ENCODE measurements at regions not wholly inside any gene's neighbourhood (a gene's known extent, or its start where the extent isn't known, plus 50 kb on each side); places are given as distances from the start of the nearest gene placed in this dataset.
"Not testable (repeated sequence)": the region's sequence is repeated elsewhere in the genome, so short reads cannot be mapped to it uniquely, and the experiment has no call there.

DNA sequence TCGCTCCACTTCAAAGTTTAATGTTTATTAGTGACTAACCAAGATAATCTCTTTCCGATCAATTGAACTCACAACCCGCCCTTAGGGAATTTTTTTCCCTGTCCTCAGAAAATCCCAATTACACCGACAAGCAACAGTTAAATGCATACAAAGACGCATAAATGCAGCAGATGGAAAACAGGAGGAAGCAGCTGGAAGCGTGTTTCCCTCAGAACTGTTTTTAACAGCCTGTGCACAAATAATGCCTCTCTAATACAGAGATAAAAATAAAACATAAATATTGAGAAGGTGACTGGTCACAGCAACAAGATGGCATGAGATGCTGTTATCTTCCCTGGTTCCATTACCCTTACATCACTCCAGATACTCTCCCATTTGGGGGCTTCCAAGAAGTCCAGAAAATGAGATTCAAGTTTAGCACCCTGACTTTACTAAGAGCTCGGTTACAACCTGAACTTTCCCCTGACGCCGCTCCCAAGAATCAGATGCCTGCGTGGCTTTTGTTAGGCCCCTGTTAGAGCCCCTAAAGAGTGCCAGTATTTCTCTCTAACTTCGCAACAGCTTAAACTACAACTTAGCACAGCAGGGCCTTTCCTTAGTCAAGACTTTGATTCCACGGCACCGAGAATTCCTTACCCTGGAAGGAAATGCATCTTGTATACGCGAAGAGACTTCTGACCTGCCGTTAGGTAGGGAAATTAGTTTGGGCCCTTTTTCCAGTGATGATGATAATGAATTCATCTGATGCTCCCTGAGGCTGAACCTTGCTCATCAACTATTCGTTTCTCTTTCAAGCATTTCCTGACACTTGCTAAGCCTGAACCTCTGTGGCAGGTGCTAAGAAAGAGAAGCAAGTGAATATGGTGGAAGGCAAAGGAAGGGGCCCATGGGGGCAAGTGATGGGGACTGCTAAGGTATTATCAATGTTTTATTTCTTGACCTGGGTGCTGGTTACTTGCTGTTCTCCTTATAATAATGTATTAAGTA lies 137.7 kb upstream of the SMYD2 start:
- no peak for DNase-seq

- DNase-seq = not testable (repeated sequence)
Observed at GRCh38 chr1:214144521-214144920, 136.4 kb upstream of the SMYD2 start.

- no peak for DNase-seq
Observed at GRCh38 chr1:214146523-214146922, 134.4 kb upstream of the SMYD2 start.

DNA sequence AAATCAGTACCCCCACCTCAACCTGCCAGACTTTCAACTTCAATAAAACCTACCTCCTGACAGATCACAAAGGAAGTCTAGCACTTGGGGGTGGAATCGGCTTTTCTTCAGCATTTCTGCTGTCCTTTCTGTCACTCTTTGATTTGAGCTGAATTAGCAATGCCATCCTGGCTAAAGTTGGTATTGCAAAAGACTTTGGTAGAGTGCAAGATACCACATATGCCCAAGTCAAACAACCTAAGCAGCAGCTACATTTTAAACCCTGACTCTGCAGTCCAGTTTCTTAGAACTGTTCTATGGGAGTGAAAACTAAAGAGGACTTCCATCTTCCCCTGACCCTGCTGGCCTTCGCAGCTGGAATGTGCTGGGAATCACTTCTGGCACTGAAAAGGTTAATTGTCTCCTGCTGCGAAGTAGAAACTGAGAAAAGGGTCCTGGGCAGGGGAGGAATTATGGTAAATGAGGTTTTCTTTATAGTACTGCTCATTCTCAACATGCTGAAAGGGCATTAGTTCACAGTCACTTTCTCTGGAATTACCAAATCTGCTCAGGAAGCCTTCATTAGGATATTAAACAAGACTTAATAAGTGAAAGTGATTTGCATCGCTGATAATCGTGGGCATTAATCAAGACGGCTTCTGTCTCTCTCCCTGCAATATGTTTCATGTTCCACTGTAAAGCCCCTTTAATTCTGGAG lies 126.2 kb upstream of the SMYD2 start:
- DNase-seq = no peak

GRCh38 chr1:214155987-214156625 lies 124.9 kb upstream of the SMYD2 start:
- no peak for DNase-seq

- DNase-seq = no peak
Observed at GRCh38 chr1:214164173-214164572, 116.8 kb upstream of the SMYD2 start.

DNA sequence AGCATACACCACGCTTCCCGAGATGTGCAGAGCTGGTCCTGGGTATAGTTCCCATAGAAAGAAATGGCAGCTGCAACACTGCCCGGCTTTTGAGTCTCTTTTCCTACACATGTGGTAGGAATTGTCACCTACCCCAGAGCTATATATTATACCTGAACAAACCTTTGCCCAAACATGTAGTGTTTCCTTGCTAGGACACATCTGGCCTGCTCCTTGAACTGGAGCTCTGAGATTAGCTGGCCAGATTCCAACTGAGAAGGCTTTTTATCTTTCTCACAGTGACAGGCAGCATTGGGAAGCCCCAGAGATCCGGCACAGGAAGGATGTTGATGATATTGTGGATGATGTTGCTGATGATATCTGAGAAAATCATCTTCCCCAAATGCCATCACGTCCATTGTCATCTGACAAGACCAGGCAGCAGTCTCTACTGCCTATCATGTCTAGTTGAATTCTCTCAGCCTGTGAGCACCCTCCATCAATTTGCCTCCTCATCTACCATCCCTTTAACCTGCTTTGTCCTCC lies 115.0 kb upstream of the SMYD2 start:
- no peak for DNase-seq

DNA sequence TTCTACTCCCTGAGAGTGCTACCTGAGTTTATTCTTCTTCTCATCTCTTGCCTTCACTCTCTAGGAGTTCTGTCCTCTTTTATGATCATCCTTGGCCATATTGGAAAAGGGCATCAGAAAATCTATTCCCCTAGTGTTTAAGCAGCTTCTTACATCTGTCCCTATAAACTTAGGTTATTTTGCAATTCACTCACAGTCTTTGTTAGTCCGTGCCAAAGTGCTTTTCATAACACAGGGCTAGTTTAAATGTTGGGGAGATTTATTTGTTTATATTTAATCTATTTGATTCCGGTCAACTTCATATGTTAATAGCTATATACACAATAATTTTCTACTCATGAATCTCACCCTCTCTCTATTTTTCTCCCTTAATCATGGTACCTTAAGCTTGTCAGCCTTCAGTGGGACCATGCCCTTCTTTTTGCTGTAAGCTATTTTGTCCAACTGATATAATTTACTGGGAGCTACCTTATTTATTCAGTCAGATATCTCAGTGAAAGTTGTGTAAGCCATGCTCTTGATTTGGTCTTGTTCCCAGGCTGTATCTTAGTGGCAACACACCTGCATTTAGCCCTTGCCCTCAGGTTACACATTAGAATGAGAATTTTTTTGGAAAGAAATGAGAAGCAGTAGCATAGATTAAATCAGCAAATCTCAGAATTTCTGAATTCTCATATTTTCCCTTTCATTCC lies 106.3 kb upstream of the SMYD2 start:
- DNase-seq = no peak

DNA sequence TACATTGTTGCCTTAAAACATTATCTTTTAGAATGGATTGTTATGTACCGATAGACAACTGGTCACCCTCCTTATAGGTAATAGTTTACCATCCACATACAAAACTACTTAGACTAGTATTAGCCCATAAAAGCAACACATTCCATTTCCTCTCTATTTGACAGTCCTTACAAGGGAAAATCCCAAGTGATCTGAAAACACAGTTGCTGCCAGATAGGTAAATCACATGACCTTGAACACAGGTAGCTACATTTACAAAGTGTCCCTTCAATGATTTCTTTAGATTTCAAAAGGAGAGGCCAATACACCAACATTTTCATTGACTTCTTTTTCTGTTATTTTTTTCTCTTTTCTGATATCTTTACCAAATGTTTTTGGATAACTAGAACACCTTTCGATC lies 102.9 kb upstream of the SMYD2 start:
- no peak for DNase-seq

- no peak for DNase-seq
Observed at GRCh38 chr1:214184992-214185391, 96.0 kb upstream of the SMYD2 start.

GRCh38 chr1:214186103-214186824 lies 94.7 kb upstream of the SMYD2 start:
- no peak for DNase-seq

DNA sequence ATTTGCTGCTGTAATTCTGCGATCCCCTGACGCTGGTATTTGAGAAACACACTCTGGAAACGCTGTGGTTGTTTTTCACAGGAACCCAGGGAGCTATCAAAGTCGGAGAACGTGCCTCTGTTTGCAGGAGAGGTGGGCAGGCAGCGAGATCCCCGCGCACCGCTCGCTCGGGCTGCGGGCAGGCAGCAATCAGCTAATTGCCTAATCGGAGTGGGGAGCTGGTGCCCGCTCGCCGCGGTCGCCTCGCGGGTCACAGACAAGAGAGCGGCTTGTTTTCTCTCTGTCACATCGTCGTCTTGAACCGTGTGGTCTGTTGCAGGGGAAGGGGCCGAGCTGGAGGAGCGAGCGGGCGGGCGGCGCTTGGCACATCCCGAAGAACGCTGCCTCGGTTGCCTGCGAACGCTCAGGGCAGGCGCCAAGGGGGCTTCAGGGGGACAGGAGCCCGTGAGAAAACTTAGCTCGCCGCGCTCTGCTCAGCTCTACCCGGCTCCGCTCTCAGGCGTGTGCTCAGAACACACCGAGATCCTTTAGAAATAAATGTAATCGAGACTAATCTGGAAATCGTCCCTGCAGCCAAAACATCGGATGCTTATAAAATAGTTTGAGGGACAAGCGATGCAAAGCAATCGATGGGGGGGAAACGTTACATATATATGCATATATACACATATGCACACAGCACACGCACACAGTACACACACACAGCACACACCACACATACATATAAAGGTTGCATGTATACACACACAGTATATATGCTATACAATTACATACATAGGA lies 93.6 kb upstream of the SMYD2 start:
- DNase-seq = no peak

GRCh38 chr1:214187933-214188332 lies 93.0 kb upstream of the SMYD2 start:
- no peak for DNase-seq

- no peak for DNase-seq
Observed at GRCh38 chr1:214188835-214189234, 92.1 kb upstream of the SMYD2 start.

- no peak for DNase-seq
Observed at GRCh38 chr1:214192825-214193643, 87.9 kb upstream of the SMYD2 start.

GRCh38 chr1:214193691-214194090 lies 87.3 kb upstream of the SMYD2 start:
- DNase-seq = no peak

DNA sequence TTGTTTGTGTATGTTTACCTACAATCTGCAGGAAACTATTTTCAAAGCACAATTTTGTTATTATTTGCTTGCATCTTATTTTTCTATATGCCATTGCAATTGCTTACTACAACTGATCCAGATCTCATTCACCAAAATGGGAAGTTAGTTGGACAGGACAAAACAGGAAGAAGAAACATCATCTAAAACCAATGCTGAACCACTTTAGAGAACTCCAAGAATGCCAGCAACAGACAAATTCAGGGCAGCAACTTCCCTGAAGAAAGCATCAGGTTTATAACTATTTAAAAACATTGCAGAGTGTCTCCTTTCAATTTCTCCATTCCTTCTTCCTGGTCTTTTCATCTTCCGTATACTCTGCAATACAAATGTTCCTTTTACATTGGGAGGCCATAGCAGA lies 82.4 kb upstream of the SMYD2 start:
- DNase-seq = no peak

GRCh38 chr1:214199585-214199984 lies 81.4 kb upstream of the SMYD2 start:
- DNase-seq = no peak

DNA sequence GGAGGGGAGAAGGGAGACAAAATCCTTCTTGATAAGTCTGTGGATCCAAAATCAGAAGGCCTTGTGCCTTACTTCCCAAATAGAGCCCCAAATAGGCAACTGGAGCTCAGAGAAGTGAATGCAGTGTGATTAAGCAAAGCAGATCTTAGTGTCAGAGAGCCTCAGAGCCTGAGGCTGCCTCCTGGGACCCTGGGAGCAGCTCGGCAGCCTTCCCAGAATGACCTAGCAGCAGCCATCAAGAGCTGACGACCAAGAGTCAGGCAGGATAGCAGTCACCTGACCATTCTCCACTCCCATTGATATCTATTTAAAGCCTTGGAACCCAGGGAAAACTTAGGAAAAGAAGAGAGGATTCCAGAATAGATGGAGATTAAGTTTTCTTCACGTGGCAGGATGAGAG lies 78.0 kb upstream of the SMYD2 start:
- no peak for DNase-seq

DNA sequence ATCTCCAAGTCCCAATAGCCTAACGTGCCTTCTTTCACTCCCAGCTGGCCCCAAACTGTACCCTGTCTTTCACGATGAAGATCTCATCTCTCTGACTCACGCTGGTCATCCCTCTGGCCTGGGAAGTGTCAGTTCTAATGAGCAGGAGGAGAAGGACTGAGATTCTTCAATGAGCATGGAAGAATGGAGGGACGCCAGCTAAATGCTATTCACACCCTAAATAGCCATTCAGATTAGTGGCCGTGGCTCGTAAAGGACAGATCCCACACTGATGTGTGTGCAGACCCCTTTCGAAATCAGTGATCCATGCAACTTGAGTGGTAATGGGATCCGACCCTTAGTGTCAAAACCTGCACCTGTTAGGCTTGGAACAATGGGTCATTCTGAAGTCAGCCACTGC lies 75.9 kb upstream of the SMYD2 start:
- no peak for DNase-seq

Data from NCI-H510A (cell line).